Activated CD4-positive, alpha-beta T cell treated with anti-CD3 and anti-CD28 coated beads, Interleukin-2, amount 10 ng/mL, durations not matched to agents 7 days and 5 days (primary cell): ENCODE measurements at regions not wholly inside any gene's neighbourhood (a gene's known extent, or its start where the extent isn't known, plus 50 kb on each side); places are given as distances from the start of the nearest gene placed in this dataset.

Experiments used
- CTCF ChIA-PET: fragments of 350-600 bp; sonication (Branson Sonifier 250); formaldehyde crosslinking; loops from one replicate; lab custom pipeline; 2021; ENCODE audit warnings: antibody characterized with exemption; lab: Charles Lee
- POLR2A ChIA-PET: fragments of 350-600 bp; sonication (Branson Sonifier 250); formaldehyde crosslinking; loops from one replicate; lab custom pipeline; 2021; ENCODE audit warnings: antibody characterized with exemption; lab: Charles Lee
- DNase-seq: peaks from one replicate; pipeline ENCODE4 v3.0.0-alpha.2; 2020
- H3K27ac Mint-ChIP-seq: one replicate; pipeline ENCODE4 v1.8.0; 2021; ENCODE audit warnings: mild to moderate bottlenecking, moderate library complexity, mixed read lengths
- H3K27me3 Mint-ChIP-seq: one replicate; pipeline ENCODE4 v1.8.0; 2021; ENCODE audit warnings: mixed read lengths
- H3K36me3 Mint-ChIP-seq: one replicate; pipeline ENCODE4 v1.8.0; 2021; ENCODE audit warnings: low read depth, mixed read lengths
- H3K4me1 Mint-ChIP-seq: one replicate; pipeline ENCODE4 v1.8.0; 2021; ENCODE audit warnings: mixed read lengths
- H3K4me3 Mint-ChIP-seq: one replicate; pipeline ENCODE4 v1.8.0; 2021; ENCODE audit warnings: mild to moderate bottlenecking, moderate library complexity, mixed read lengths
- H3K9me3 Mint-ChIP-seq: one replicate; pipeline ENCODE4 v1.8.0; 2021; ENCODE audit warnings: mixed read lengths

DNA sequence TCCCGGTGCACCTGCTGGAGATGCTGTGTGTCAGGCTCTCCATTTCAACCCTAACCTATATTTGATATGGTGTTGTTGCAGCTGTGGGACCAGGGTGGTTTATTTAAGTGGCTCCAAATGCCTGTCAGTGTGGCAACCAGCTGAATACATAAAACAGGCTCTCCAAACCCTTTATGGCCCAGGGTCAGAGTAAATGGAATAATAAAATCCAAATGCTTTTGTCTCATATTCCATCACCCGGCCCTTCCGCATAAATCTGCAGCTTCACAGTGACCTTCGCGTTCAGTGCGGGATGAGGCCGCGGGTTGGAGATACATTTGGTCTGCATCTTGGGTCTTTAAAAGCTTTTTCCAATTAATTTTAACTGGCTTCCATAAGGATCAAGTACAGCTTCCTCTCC lies 382.1 kb upstream of the NR2F2 start:
- H3K4me3 Mint-ChIP-seq = no peak overlapping the region
- H3K9me3 Mint-ChIP-seq = no peaks in the 10 kb centered on the region
- peaks cover 5% of the 10 kb centered on the region for H3K27me3 Mint-ChIP-seq
- no peak for DNase-seq
- CTCF ChIA-PET = no interaction called here
- H3K36me3 Mint-ChIP-seq = no peaks in the 10 kb centered on the region
- peaks cover 3% of the 10 kb centered on the region for H3K4me1 Mint-ChIP-seq
- no peak overlapping the region for H3K27ac Mint-ChIP-seq
- POLR2A ChIA-PET = no interaction called here

- Mint-ChIP-seq H3K9me3 (no peaks in the 10 kb centered on the region), H3K4me3 (no peak overlapping the region), H3K36me3 (no peaks in the 10 kb centered on the region), H3K4me1 (no peaks in the 10 kb centered on the region), H3K27me3 (no peaks in the 10 kb centered on the region), H3K27ac (no peak overlapping the region)
- DNase-seq = no peak
- POLR2A ChIA-PET = no interaction called here
- CTCF ChIA-PET = interaction anchor here (0.6 kb wide), 2 partner anchors 14 to 1544 kb away, joined by 3 read pairs; no protein-coding TSS in a partner anchor
These were observed 377.5 kb upstream of the NR2F2 start for GRCh38 chr15:95953032-95953431.

DNA sequence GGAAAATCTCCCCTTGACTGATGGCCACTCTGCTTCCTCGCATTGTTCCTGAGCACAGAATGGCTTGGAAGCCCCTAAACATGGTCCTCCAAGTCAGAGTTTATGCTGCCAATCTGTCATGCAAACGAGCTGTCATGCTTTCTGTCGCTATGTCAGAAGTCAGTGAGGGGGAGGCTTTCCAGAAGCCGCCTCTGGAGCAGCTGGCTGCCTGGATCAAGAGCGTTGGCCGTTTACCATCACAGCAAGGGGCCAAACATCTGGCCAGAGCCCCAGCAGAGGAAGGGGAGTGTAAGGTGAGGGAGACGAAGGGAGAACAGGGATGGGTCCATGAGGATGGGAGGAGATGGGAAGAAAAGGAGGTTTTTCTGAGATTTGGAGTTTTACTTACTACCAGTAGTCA lies 372.6 kb upstream of the NR2F2 start:
- POLR2A ChIA-PET = no interaction called here
- no peaks in the 10 kb centered on the region for H3K36me3 Mint-ChIP-seq
- no peaks in the 10 kb centered on the region for H3K27me3 Mint-ChIP-seq
- DNase-seq = no peak
- peaks cover 2% of the 10 kb centered on the region for H3K9me3 Mint-ChIP-seq
- H3K4me3 Mint-ChIP-seq = no peak overlapping the region
- H3K27ac Mint-ChIP-seq = no peak overlapping the region
- no peaks in the 10 kb centered on the region for H3K4me1 Mint-ChIP-seq
- CTCF ChIA-PET = no interaction called here

DNA sequence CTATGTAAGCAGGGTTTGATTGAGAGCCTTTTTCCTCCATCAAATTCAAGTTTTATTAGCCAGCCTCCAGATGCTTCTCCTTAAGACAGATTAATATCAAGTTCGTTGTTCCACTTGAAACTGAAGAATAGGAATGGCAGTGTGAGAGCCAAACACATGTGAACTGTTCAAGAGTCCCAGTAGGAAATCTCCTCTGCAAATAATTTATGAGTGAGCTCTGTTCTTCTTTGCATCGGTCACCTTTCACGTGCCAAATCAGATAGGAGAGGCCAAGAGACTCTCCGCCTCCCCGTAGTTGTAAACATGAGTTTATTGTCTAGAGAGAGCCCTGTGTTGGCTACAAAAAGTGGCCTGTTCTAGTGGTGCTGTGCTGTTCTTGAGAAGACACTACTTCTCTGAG lies 372.1 kb upstream of the NR2F2 start:
- no peak for DNase-seq
- Mint-ChIP-seq H3K4me3 (no peak overlapping the region), H3K27ac (no peak overlapping the region), H3K36me3 (no peaks in the 10 kb centered on the region), H3K4me1 (no peaks in the 10 kb centered on the region), H3K27me3 (no peaks in the 10 kb centered on the region), H3K9me3 (peaks cover 2% of the 10 kb centered on the region)
- CTCF ChIA-PET = no interaction called here
- POLR2A ChIA-PET = no interaction called here

- Mint-ChIP-seq H3K36me3 (no peaks in the 10 kb centered on the region), H3K4me1 (no peaks in the 10 kb centered on the region), H3K27ac (no peak overlapping the region), H3K27me3 (peaks cover 2% of the 10 kb centered on the region), H3K9me3 (no peaks in the 10 kb centered on the region), H3K4me3 (no peak overlapping the region)
- CTCF ChIA-PET = no interaction called here
- DNase-seq = no peak
- POLR2A ChIA-PET = no interaction called here
These were observed 361.6 kb upstream of the NR2F2 start for GRCh38 chr15:95968856-95969255.

GRCh38 chr15:95970326-95970725 lies 360.2 kb upstream of the NR2F2 start:
- H3K9me3 Mint-ChIP-seq = no peaks in the 10 kb centered on the region
- no peaks in the 10 kb centered on the region for H3K4me1 Mint-ChIP-seq
- ChIA-PET POLR2A (no interaction called here), CTCF (no interaction called here)
- peaks cover 8% of the 10 kb centered on the region for H3K27me3 Mint-ChIP-seq
- DNase-seq = no peak
- H3K4me3 Mint-ChIP-seq = no peak overlapping the region
- H3K36me3 Mint-ChIP-seq = no peaks in the 10 kb centered on the region
- no peak overlapping the region for H3K27ac Mint-ChIP-seq

DNA sequence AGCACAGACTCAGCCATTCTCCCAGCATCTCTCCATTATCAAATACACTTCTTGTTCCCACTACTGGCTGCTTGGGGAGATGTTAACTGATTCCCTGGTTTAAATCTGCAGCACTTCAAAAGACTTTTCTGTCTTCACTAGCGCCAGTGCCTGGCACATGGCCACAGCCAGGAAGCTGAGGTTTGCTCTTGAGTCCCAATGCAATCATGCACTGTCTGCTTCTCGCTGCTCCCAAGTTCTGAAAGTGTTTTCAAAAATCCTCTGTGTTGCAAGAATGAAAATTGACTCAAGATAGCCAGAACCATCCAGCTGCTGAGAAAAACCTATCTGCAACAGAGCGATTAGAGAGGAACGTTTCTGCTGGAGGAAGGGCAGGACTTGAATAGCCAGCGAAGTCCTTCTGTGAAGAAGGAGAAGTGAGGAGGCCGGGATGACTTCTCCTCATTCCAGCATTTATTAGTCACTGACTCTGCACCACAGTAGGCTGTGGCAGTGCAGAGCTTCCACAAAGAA lies 358.4 kb upstream of the NR2F2 start:
- no peaks in the 10 kb centered on the region for H3K9me3 Mint-ChIP-seq
- H3K27me3 Mint-ChIP-seq = peaks cover 13% of the 10 kb centered on the region
- DNase-seq = no peak
- no peak overlapping the region for H3K4me3 Mint-ChIP-seq
- ChIA-PET CTCF (no interaction called here), POLR2A (no interaction called here)
- H3K27ac Mint-ChIP-seq = no peak overlapping the region
- H3K4me1 Mint-ChIP-seq = no peaks in the 10 kb centered on the region
- no peaks in the 10 kb centered on the region for H3K36me3 Mint-ChIP-seq

GRCh38 chr15:95972812-95973211 lies 357.7 kb upstream of the NR2F2 start:
- peaks cover 13% of the 10 kb centered on the region for H3K27me3 Mint-ChIP-seq
- no peak for DNase-seq
- H3K27ac Mint-ChIP-seq = no peak overlapping the region
- CTCF ChIA-PET = no interaction called here
- no peaks in the 10 kb centered on the region for H3K9me3 Mint-ChIP-seq
- H3K4me3 Mint-ChIP-seq = no peak overlapping the region
- H3K4me1 Mint-ChIP-seq = no peaks in the 10 kb centered on the region
- POLR2A ChIA-PET = no interaction called here
- H3K36me3 Mint-ChIP-seq = no peaks in the 10 kb centered on the region

- Mint-ChIP-seq H3K27ac (no peak overlapping the region), H3K27me3 (peaks cover 13% of the 10 kb centered on the region), H3K4me1 (no peaks in the 10 kb centered on the region), H3K9me3 (no peaks in the 10 kb centered on the region), H3K4me3 (no peak overlapping the region), H3K36me3 (no peaks in the 10 kb centered on the region)
- ChIA-PET CTCF (no interaction called here), POLR2A (no interaction called here)
- no peak for DNase-seq
These were observed 356.8 kb upstream of the NR2F2 start for GRCh38 chr15:95973566-95974256.

DNA sequence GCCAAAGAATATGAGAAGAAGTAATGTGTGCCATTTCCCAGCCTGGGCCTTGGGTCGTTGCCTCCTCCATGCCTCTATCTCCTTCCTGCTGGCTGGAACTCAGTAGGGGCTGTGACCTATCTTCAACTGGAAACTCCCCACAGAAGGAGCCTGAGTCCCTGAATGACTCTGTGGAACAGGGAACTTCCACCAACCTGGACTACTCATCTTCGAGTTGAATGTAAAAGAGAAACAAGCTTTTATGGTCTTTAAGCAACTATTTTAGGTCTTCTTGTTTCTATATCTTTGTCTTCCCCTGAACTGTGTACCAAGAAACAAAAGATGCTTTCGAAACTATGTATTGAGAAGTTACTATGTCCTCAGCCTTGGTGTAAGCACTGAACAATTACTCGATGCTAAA lies 355.3 kb upstream of the NR2F2 start:
- Mint-ChIP-seq H3K9me3 (no peaks in the 10 kb centered on the region), H3K36me3 (no peaks in the 10 kb centered on the region), H3K4me3 (no peak overlapping the region), H3K27ac (no peak overlapping the region), H3K27me3 (peaks cover 15% of the 10 kb centered on the region), H3K4me1 (no peaks in the 10 kb centered on the region)
- POLR2A ChIA-PET = no interaction called here
- CTCF ChIA-PET = no interaction called here
- no peak for DNase-seq

GRCh38 chr15:95979286-95979685 lies 351.2 kb upstream of the NR2F2 start:
- CTCF ChIA-PET = no interaction called here
- POLR2A ChIA-PET = no interaction called here
- no peak overlapping the region for H3K4me3 Mint-ChIP-seq

GRCh38 chr15:95981209-95981608 lies 349.3 kb upstream of the NR2F2 start:
- no peaks in the 10 kb centered on the region for H3K4me1 Mint-ChIP-seq
- no peaks in the 10 kb centered on the region for H3K36me3 Mint-ChIP-seq
- H3K4me3 Mint-ChIP-seq = no peak overlapping the region
- no peak overlapping the region for H3K27ac Mint-ChIP-seq
- no peaks in the 10 kb centered on the region for H3K9me3 Mint-ChIP-seq
- CTCF ChIA-PET = no interaction called here
- POLR2A ChIA-PET = no interaction called here
- no peak for DNase-seq
- peaks cover 21% of the 10 kb centered on the region for H3K27me3 Mint-ChIP-seq

More at GRCh38 chr15:95979286-95979685, 351.2 kb upstream of the NR2F2 start:
- DNase-seq = no peak
- H3K36me3 Mint-ChIP-seq = no peaks in the 10 kb centered on the region
- H3K27me3 Mint-ChIP-seq = peaks cover 22% of the 10 kb centered on the region
- no peaks in the 10 kb centered on the region for H3K4me1 Mint-ChIP-seq
- no peak overlapping the region for H3K27ac Mint-ChIP-seq
- H3K9me3 Mint-ChIP-seq = no peaks in the 10 kb centered on the region

DNA sequence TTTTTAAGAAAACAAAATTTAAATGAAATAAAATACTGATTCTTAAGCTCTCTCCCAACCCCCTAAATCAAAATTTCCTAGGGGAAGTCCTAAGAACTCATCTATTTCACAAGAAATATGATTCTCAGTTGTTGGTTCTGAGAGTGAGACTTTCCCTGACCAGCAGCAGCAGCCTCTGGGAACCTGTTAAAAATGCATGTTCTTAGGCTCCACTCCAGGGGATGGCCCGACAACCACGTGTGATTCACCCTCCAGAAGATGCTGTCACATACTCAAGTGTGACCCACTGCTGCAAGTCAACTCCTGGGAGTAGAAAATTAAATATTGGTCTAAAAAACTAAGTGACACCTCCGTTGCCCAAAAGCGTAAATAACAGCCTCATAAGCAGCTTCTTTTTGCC lies 343.2 kb upstream of the NR2F2 start:
- ChIA-PET CTCF (interaction anchor here (0.6 kb wide), 1 partner anchor 26 kb away, joined by 3 read pairs; no protein-coding TSS in a partner anchor), POLR2A (no interaction called here)
- Mint-ChIP-seq H3K27ac (no peak overlapping the region), H3K9me3 (no peaks in the 10 kb centered on the region), H3K27me3 (peaks cover 35% of the 10 kb centered on the region), H3K4me3 (no peak overlapping the region), H3K36me3 (no peaks in the 10 kb centered on the region), H3K4me1 (peaks cover 8% of the 10 kb centered on the region)
- DNase-seq = no peak
